ENCODE measurements at regions not wholly inside any gene's neighbourhood (a gene's known extent, or its start where the extent isn't known, plus 50 kb on each side); places are given as distances from the start of the nearest gene placed in this dataset.

GRCh38 chr12:19780460-19780859 lies 341.2 kb downstream of the AEBP2 start:
- H2AFZ ChIP-seq (ENCODE audit: low read length) = no peak overlapping the region
- no TSS peak for BruUV-seq (replicated peaks)
- no peak overlapping the region for H3K27ac ChIP-seq (ENCODE audit: low read depth, low read length, poor library complexity, severe bottlenecking)
- no peaks in the 10 kb centered on the region for H4K20me1 ChIP-seq (ENCODE audit: insufficient read depth, low read length)
- DNase-seq (ENCODE audit: low spot score) = no peak
- H3K79me2 ChIP-seq (ENCODE audit: insufficient read depth, low read depth, low read length) = no peaks in the 10 kb centered on the region
- POLR2A ChIA-PET = no interaction called here
- intact Hi-C loops (cut with micrococcal nuclease; ENCODE audit: unreplicated experiment) = no loop called here
- H3K4me1 ChIP-seq (ENCODE audit: insufficient read depth, low read length, poor library complexity, severe bottlenecking) = no peaks in the 10 kb centered on the region
- no peaks in the 10 kb centered on the region for H3K9me3 ChIP-seq (ENCODE audit: low read length)
- no peak overlapping the region for H3K4me3 ChIP-seq (ENCODE audit: low read depth, low read length, poor library complexity, severe bottlenecking)
- CTCF ChIA-PET (ENCODE audit: unreplicated experiment) = no interaction called here
- no peaks in the 10 kb centered on the region for H3K9me2 ChIP-seq (ENCODE audit: insufficient read depth, low read length)
- TF ChIP-seq CTCF (conservative IDR thresholded peaks at IDR 0.05; ENCODE audit: low read length) (no peak), EZH2phosphoT487 (IDR thresholded peaks at IDR 0.05; ENCODE audit: borderline replicate concordance, low read depth, low read length) (no peak)
- no peaks in the 10 kb centered on the region for H3K36me3 ChIP-seq (ENCODE audit: insufficient read depth, low read length)
- no peak overlapping the region for H3K4me2 ChIP-seq (ENCODE audit: low read length)

- no peaks in the 10 kb centered on the region for H3K4me1 ChIP-seq (ENCODE audit: insufficient read depth, low read length, poor library complexity, severe bottlenecking)
- H3K36me3 ChIP-seq (ENCODE audit: insufficient read depth, low read length) = no peaks in the 10 kb centered on the region
- ChIA-PET CTCF (ENCODE audit: unreplicated experiment) (no interaction called here), POLR2A (interaction anchor here (0.6 kb wide), 1 partner anchor 1054 kb away, joined by 5 read pairs; no protein-coding TSS in a partner anchor)
- no peaks in the 10 kb centered on the region for H4K20me1 ChIP-seq (ENCODE audit: insufficient read depth, low read length)
- no peak overlapping the region for H3K4me3 ChIP-seq (ENCODE audit: low read depth, low read length, poor library complexity, severe bottlenecking)
- no peak for DNase-seq (ENCODE audit: low spot score)
- H3K4me2 ChIP-seq (ENCODE audit: low read length) = no peak overlapping the region
- TF ChIP-seq CTCF (conservative IDR thresholded peaks at IDR 0.05; ENCODE audit: low read length) (no peak), EZH2phosphoT487 (IDR thresholded peaks at IDR 0.05; ENCODE audit: borderline replicate concordance, low read depth, low read length) (no peak)
- H3K79me2 ChIP-seq (ENCODE audit: insufficient read depth, low read depth, low read length) = no peaks in the 10 kb centered on the region
- intact Hi-C loops (cut with micrococcal nuclease; ENCODE audit: unreplicated experiment) = no loop called here
- no peaks in the 10 kb centered on the region for H3K9me3 ChIP-seq (ENCODE audit: low read length)
- no peaks in the 10 kb centered on the region for H3K9me2 ChIP-seq (ENCODE audit: insufficient read depth, low read length)
- H2AFZ ChIP-seq (ENCODE audit: low read length) = no peak overlapping the region
- BruUV-seq (replicated peaks) = no TSS peak
- H3K27ac ChIP-seq (ENCODE audit: low read depth, low read length, poor library complexity, severe bottlenecking) = no peak overlapping the region
Observed at GRCh38 chr12:19783547-19784444, 344.5 kb downstream of the AEBP2 start.

GRCh38 chr12:19792028-19792427 lies 352.7 kb downstream of the AEBP2 start:
- POLR2A ChIA-PET = no interaction called here

More at GRCh38 chr12:19792028-19792427, 352.7 kb downstream of the AEBP2 start:
- H3K4me1 ChIP-seq (ENCODE audit: insufficient read depth, low read length, poor library complexity, severe bottlenecking) = no peaks in the 10 kb centered on the region
- CTCF ChIA-PET (ENCODE audit: unreplicated experiment) = no interaction called here
- no peaks in the 10 kb centered on the region for H4K20me1 ChIP-seq (ENCODE audit: insufficient read depth, low read length)
- H3K27ac ChIP-seq (ENCODE audit: low read depth, low read length, poor library complexity, severe bottlenecking) = no peak overlapping the region
- no peak overlapping the region for H3K4me3 ChIP-seq (ENCODE audit: low read depth, low read length, poor library complexity, severe bottlenecking)
- no peaks in the 10 kb centered on the region for H3K9me2 ChIP-seq (ENCODE audit: insufficient read depth, low read length)
- H3K36me3 ChIP-seq (ENCODE audit: insufficient read depth, low read length) = no peaks in the 10 kb centered on the region
- no peak overlapping the region for H2AFZ ChIP-seq (ENCODE audit: low read length)
- no peak overlapping the region for H3K4me2 ChIP-seq (ENCODE audit: low read length)
- DNase-seq (ENCODE audit: low spot score) = no peak
- intact Hi-C loops (cut with micrococcal nuclease; ENCODE audit: unreplicated experiment) = no loop called here
- no peaks in the 10 kb centered on the region for H3K79me2 ChIP-seq (ENCODE audit: insufficient read depth, low read depth, low read length)
- no peaks in the 10 kb centered on the region for H3K9me3 ChIP-seq (ENCODE audit: low read length)
- BruUV-seq (replicated peaks) = no TSS peak
- no peak for TF ChIP-seq EZH2phosphoT487 (IDR thresholded peaks at IDR 0.05; ENCODE audit: borderline replicate concordance, low read depth, low read length)
- no peak for TF ChIP-seq CTCF (conservative IDR thresholded peaks at IDR 0.05; ENCODE audit: low read length)
